Spleen (tissue), 11 donors: ENCODE measurements at regions not wholly inside any gene's neighbourhood (a gene's known extent, or its start where the extent isn't known, plus 50 kb on each side); places are given as distances from the start of the nearest gene placed in this dataset.
"Not testable (repeated sequence)": the region's sequence is repeated elsewhere in the genome, so short reads cannot be mapped to it uniquely, and the experiment has no call there.

Experiments
- DNase-seq: peaks from one replicate; pipeline ENCODE4 v3.0.0-alpha.2; 2020
- H3K27ac ChIP-seq, 8 donors: fragments of 200-600 bp; sonication (generic) in 7 of 8; 1 replicate in 4 of 8; 2 replicates in 4 of 8; pipeline versions ENCODE4 v1.5.0 to v1.8.0; 2016 to 2021; ENCODE audit warnings: inconsistent platforms in 4 of 8, mild to moderate bottlenecking in 4 of 8, moderate library complexity in 1 of 8
- H3K27me3 ChIP-seq, 7 donors: fragments of 200-600 bp; sonication (generic) in 6 of 7; replicated peaks in 1 of 7; 1 replicate in 4 of 7; 2 replicates in 3 of 7; pipeline versions ENCODE4 v1.5.0 to v1.8.0; 2016 to 2021; ENCODE audit warnings: inconsistent platforms in 3 of 7, mild to moderate bottlenecking in 1 of 7
- H3K36me3 ChIP-seq, 6 donors: fragments of 200-600 bp; sonication (generic) in 5 of 6; 1 replicate in 4 of 6; 2 replicates in 2 of 6; pipeline versions ENCODE4 v1.5.0 to v1.8.0; 2016 to 2021; ENCODE audit warnings: inconsistent platforms in 2 of 6
- H3K4me1 ChIP-seq, 6 donors: fragments of 200-600 bp; sonication (generic) in 5 of 6; 1 replicate in 3 of 6; 2 replicates in 3 of 6; pipeline versions ENCODE4 v1.5.0 to v1.8.0; 2016 to 2021; ENCODE audit warnings: inconsistent platforms in 3 of 6
- H3K4me3 ChIP-seq, 8 donors: fragments of 200-600 bp; sonication (generic) in 7 of 8; 1 replicate in 4 of 8; 2 replicates in 4 of 8; pipeline versions ENCODE4 v1.5.0 to v1.8.0; 2016 to 2021; ENCODE audit warnings: inconsistent platforms in 4 of 8, mild to moderate bottlenecking in 4 of 8, moderate library complexity in 2 of 8
- H3K9me3 ChIP-seq, 8 donors: fragments of 200-600 bp; sonication (generic) in 7 of 8; 1 replicate in 4 of 8; 2 replicates in 4 of 8; pipeline versions ENCODE4 v1.5.0 to v1.8.0; 2016 to 2021; ENCODE audit warnings: inconsistent platforms in 4 of 8
- POLR2A ChIP-seq, 3 donors: fragments of 450-650 bp; IDR thresholded peaks; one replicate each; pipeline ENCODE4 v1.5.1; 2017; ENCODE audit warnings: antibody characterized with exemption in 3 of 3, mild to moderate bottlenecking in 1 of 3
- POLR2AphosphoS5 ChIP-seq, 3 donors: sonication (generic); formaldehyde crosslinking; IDR thresholded peaks; one replicate each; pipeline ENCODE4 v1.5.1; 2017; ENCODE audit warnings: antibody characterized with exemption in 3 of 3
- WGBS, 5 donors: extraction: QIAGEN DNeasy Blood & Tissue Kit in 3 of 5; methylation state at CpG; one replicate each; pipeline versions ENCODE4 v1.1.5 to v1.1.7; 2013 to 2018; 5-methylcytosine and 5-hydroxymethylcytosine counted together
- intact Hi-C: fragments of 100-400 bp; cut with DNase I; formaldehyde crosslinking; loops from one replicate; pipeline ENCODE4 v1.15.0; 2023; ENCODE audit warnings: low total_unique reads
- TF ChIP-seq, protein P1 (sequence below), 11 experiments: fragments of 200-600 bp in 7 of 11; fragments of 450-650 bp in 4 of 11; sonication (generic) in 4 of 11; IDR thresholded peaks in 8 of 11; conservative IDR thresholded peaks in 3 of 11; 1 replicate in 7 of 11; 2 replicates in 4 of 11; pipeline versions ENCODE4 v1.4.0 to v1.8.0; 2016 to 2021; ENCODE audit warnings: antibody characterized with exemption in 11 of 11, inconsistent platforms in 4 of 11, mild to moderate bottlenecking in 1 of 11
- donor health status: healthy with polysubstance abuse.
- donor health status: DM: no; HTN: no; CAD: no; lungs with moderate emphysema.
- donor health status: DM: no; HTN: no; CAD: no.
- donor health status: Bipolar disorder and iron deficiency.
- donor health status: healthy.
- donor health status: DM: no; HTN: no; CAD: no.
- donor health status: DM: yes; HTN: yes; CAD: no.

DNA sequence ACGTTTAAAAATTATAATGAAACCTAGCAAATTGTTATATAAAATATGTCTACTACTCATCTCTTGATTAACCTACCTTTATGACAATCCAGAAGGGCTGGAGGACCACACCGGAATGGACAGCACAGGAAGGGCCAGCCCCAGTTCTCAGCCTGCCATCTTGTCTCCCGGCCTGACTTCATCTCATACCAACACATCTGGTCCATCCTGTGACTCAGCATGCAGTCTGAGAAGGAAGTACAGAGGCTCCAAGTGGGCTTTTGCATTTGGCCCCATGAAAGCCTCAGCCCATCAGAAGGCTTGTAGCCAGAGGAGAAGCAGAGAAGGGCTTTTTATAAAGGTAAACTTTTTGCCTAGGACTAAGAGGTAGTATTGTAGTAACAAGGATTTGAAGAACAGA lies 436.6 kb downstream of the MRPL39 start:
- peaks cover 0 to 41% (median 26%) of the 10 kb centered on the region in 8 donors for H3K9me3 ChIP-seq
- H3K36me3 ChIP-seq: no peaks in the 10 kb centered on the region
- H3K27ac ChIP-seq: no peak overlapping the region
- intact Hi-C loops: no loop called here
- WGBS, 5 donors: 76 to 94% (median 82%) methylated on average over 3 of the region's 3 CpGs
- H3K4me3 ChIP-seq: no peak overlapping the region
- no peak for DNase-seq
- H3K27me3 ChIP-seq: no peaks in the 10 kb centered on the region
- peaks cover 0 to 7% (median 0%) of the 10 kb centered on the region in 6 donors for H3K4me1 ChIP-seq
- TF ChIP-seq POLR2AphosphoS5 (IDR thresholded peaks at IDR 0.05) (no peak), POLR2A (IDR thresholded peaks at IDR 0.05) (no peak)
- TF ChIP-seq, protein P1, sequence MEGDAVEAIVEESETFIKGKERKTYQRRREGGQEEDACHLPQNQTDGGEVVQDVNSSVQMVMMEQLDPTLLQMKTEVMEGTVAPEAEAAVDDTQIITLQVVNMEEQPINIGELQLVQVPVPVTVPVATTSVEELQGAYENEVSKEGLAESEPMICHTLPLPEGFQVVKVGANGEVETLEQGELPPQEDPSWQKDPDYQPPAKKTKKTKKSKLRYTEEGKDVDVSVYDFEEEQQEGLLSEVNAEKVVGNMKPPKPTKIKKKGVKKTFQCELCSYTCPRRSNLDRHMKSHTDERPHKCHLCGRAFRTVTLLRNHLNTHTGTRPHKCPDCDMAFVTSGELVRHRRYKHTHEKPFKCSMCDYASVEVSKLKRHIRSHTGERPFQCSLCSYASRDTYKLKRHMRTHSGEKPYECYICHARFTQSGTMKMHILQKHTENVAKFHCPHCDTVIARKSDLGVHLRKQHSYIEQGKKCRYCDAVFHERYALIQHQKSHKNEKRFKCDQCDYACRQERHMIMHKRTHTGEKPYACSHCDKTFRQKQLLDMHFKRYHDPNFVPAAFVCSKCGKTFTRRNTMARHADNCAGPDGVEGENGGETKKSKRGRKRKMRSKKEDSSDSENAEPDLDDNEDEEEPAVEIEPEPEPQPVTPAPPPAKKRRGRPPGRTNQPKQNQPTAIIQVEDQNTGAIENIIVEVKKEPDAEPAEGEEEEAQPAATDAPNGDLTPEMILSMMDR (IDR thresholded peaks at IDR 0.05 in 8 of 11, conservative IDR thresholded peaks at IDR 0.05 in 3 of 11): no peak

DNA sequence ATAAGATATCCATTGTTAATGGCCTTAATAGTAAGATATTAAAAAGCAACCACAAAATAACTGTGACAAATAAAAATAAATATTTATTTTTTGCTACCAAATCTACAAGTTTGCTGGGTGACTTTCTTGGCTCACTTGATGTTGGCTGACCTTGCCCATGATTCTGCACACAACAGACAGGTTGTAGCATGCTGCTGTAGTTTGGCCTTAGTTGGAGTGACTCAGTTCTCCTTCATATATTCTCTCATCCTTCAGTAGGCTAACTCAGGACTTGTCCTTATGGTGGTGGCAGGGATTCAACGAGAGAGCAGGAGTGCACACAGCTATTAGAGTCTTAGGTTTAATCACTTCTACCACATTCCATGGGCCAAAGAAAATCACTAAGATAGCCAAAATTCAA lies 437.9 kb downstream of the MRPL39 start:
- WGBS, 5 donors: 83 to 96% (median 86%) methylated on average over 1 of the region's 1 CpG
- DNase-seq: no peak
- intact Hi-C loops: no loop called here
- H3K9me3 ChIP-seq: peaks cover 0 to 52% (median 26%) of the 10 kb centered on the region in 8 donors
- no peaks in the 10 kb centered on the region for H3K27me3 ChIP-seq
- H3K27ac ChIP-seq: no peak overlapping the region
- no peaks in the 10 kb centered on the region for H3K36me3 ChIP-seq
- H3K4me3 ChIP-seq: no peak overlapping the region
- TF ChIP-seq, protein P1 (IDR thresholded peaks at IDR 0.05 in 8 of 11, conservative IDR thresholded peaks at IDR 0.05 in 3 of 11): no peak
- no peak for TF ChIP-seq POLR2A (IDR thresholded peaks at IDR 0.05)
- TF ChIP-seq POLR2AphosphoS5 (IDR thresholded peaks at IDR 0.05): no peak
- H3K4me1 ChIP-seq: no peaks in the 10 kb centered on the region

DNA sequence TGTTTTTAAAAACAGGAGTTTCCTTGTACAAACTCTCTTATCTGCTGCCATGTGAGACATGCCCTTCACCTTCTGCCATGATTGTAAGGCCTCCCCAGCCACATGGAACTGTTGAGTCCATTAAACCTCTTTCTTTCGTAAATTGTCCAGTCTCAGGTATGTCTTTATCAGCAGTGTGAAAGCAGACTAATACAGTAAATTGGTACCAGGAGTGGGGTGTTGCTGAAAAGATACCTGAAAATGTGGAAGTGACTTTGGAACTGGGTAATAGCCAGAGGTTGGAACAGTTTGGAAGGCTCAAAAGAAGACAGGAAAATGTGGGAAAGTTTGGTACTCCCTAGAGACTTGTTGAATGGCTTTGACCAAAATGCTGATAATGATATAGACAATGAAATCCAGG lies 440.4 kb downstream of the MRPL39 start:
- peaks cover 0 to 63% (median 26%) of the 10 kb centered on the region in 8 donors for H3K9me3 ChIP-seq
- H3K27me3 ChIP-seq, H3K4me3 ChIP-seq, intact Hi-C loops, H3K36me3 ChIP-seq, H3K4me1 ChIP-seq, DNase-seq, H3K27ac ChIP-seq: not testable (repeated sequence)
- WGBS, 5 donors: 78 to 88% (median 82%) methylated on average over 1 of the region's 1 CpG

DNA sequence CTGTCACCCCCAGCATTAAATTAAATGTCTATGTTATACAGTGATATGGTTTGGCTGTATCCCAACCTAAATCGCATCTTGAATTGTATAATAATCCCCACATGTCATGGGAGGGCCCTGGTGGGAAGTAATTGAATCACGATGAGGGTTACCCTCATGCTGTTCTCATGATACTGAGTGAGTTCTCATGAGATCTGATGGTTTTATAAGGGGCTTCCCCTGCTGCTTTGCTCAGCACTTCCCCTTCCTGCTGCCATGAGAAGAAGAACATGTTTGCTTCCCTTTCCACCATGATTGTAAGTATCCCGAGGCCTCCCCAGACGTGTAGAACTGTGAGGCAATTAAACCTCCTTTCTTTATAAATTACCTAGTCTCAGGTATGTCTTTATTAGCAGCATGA lies 445.7 kb downstream of the MRPL39 start:
- Histone ChIP-seq H3K4me3 (no peak overlapping the region), H3K27me3 (no peaks in the 10 kb centered on the region), H3K9me3 (peaks cover 0 to 40% (median 5%) of the 10 kb centered on the region in 8 donors), H3K36me3 (no peaks in the 10 kb centered on the region), H3K27ac (no peak overlapping the region), H3K4me1 (no peaks in the 10 kb centered on the region)
- DNase-seq: no peak
- TF ChIP-seq POLR2AphosphoS5 (IDR thresholded peaks at IDR 0.05): no peak
- TF ChIP-seq, protein P1 (IDR thresholded peaks at IDR 0.05 in 8 of 11, conservative IDR thresholded peaks at IDR 0.05 in 3 of 11): no peak
- TF ChIP-seq POLR2A (IDR thresholded peaks at IDR 0.05): no peak
- intact Hi-C loops: no loop called here
- WGBS, 5 donors: 64 to 80% (median 74%) methylated on average over 4 of the region's 4 CpGs

DNA sequence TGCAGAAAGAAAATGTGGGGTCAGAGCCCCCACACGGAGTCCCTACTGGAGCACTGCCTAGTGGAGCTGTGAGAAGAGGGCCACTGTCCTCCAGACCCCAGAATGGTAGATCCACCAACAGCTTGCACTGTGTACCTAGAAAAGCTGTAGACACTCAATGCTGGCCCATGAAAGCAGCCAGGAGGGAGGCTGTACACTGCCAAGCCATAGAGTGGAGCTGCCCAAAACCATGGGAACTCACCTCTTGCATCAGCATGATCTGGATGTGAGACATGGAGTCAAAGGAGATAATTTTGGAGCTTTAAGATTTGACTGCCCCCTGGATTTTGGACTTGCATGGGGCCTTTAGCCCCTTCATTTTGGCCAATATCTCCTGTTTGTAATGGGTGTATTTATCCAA lies 452.3 kb downstream of the MRPL39 start:
- H3K4me1 ChIP-seq, H3K4me3 ChIP-seq, DNase-seq, intact Hi-C loops, H3K27ac ChIP-seq, H3K36me3 ChIP-seq, H3K27me3 ChIP-seq: not testable (repeated sequence)
- peaks cover 0 to 28% (median 5%) of the 10 kb centered on the region in 8 donors for H3K9me3 ChIP-seq
- WGBS, 5 donors: 14 to 82% (median 52%) methylated on average over 1 of the region's 1 CpG
